Adrenal gland (tissue), 5 donors: ENCODE measurements at regions not wholly inside any gene's neighbourhood (a gene's known extent, or its start where the extent isn't known, plus 50 kb on each side); places are given as distances from the start of the nearest gene placed in this dataset.

ENCODE experiments used
- CTCF ChIP-seq, 6 experiments: fragments of 450-650 bp in 4 of 6; fragments of 200-600 bp in 2 of 6; sonication (generic) in 1 of 6; IDR thresholded peaks; 1 replicate in 5 of 6; 2 replicates in 1 of 6; pipeline versions ENCODE4 v1.5.1 to v1.8.0; 2016 to 2021; ENCODE audit warnings: antibody characterized with exemption in 6 of 6, mild to moderate bottlenecking in 2 of 6, moderate library complexity in 1 of 6
- POLR2A ChIP-seq, 2 donors: fragments of 450-650 bp; IDR thresholded peaks; one replicate each; pipeline ENCODE4 v1.6.1; 2017; ENCODE audit warnings: antibody characterized with exemption in 2 of 2, mild to moderate bottlenecking in 2 of 2, moderate library complexity in 1 of 2
- donor health status: DM: no; HTN: no; CAD: no.

GRCh38 chr11:8746331-8746974 is 63.9 kb downstream of the RPL27A start:
- no peak for TF ChIP-seq POLR2A (IDR thresholded peaks at IDR 0.05)
- no peak for TF ChIP-seq CTCF (IDR thresholded peaks at IDR 0.05)
